Endothelial cell of umbilical vein (primary cell): ENCODE measurements at regions not wholly inside any gene's neighbourhood (a gene's known extent, or its start where the extent isn't known, plus 50 kb on each side); places are given as distances from the start of the nearest gene placed in this dataset.

Experiments
- BruUV-seq: library from RNA; stranded (reverse); fragments of 400-500 nt; replicated peaks from 2 replicates; lab custom pipeline; 2021; lab: Mats Ljungman, UMichigan
- CTCF ChIA-PET: fragments of 300-600, 350-600 bp; sonication (Branson Sonifier 250); formaldehyde crosslinking; loops from one replicate; lab custom pipeline; 2021; ENCODE audit warnings: antibody characterized with exemption, inconsistent platforms; lab: Charles Lee
- POLR2A ChIA-PET: fragments of 300-600, 350-600 bp; sonication (Branson Sonifier 250); formaldehyde crosslinking; loops from one replicate; lab custom pipeline; 2021; ENCODE audit warnings: antibody characterized with exemption, inconsistent platforms; lab: Charles Lee
- DNase-seq: peaks from one replicate; pipeline ENCODE4 v3.0.0-alpha.2; 2011; ENCODE audit warnings: low read depth, low spot score
- FAIRE-seq: peaks from 2 replicates; lab custom pipeline; 2011; peaks lifted over from hg19 to GRCh38; lab: Jason Lieb, UNC
- H2AFZ ChIP-seq: 2 replicates; pipeline ENCODE4 v1.6.0; 2012; ENCODE audit warnings: low read depth, low read length, control low read depth, inconsistent platforms
- H3K27ac ChIP-seq: 2 replicates; pipeline ENCODE4 v1.5.1; 2011; ENCODE audit warnings: low read depth, mild to moderate bottlenecking, control low read depth, low read length, moderate library complexity; ENCODE audit not compliant: insufficient read depth
- H3K27me3 ChIP-seq, 2 experiments: 2 replicates each; pipeline versions ENCODE4 v1.6.0 to v1.6.1; 2011; ENCODE audit warnings: low read length in 2 of 2, mixed read lengths in 1 of 2; ENCODE audit not compliant: control insufficient read depth in 2 of 2, insufficient read depth in 2 of 2
- H3K36me3 ChIP-seq, 2 experiments: 2 replicates in 1 of 2; 3 replicates in 1 of 2; pipeline ENCODE4 v1.5.1; 2011; ENCODE audit warnings: low read length in 2 of 2, mild to moderate bottlenecking in 1 of 2, moderate library complexity in 1 of 2; ENCODE audit not compliant: control insufficient read depth in 2 of 2, insufficient read depth in 2 of 2; ENCODE audit errors: extremely low read depth in 1 of 2
- H3K4me1 ChIP-seq: 3 replicates; pipeline ENCODE4 v1.5.1; 2011; ENCODE audit warnings: mild to moderate bottlenecking, low read length; ENCODE audit not compliant: control insufficient read depth, insufficient read depth; ENCODE audit errors: extremely low read depth
- H3K4me2 ChIP-seq: 2 replicates; pipeline ENCODE4 v1.6.1; 2011; ENCODE audit warnings: low read length, control low read depth, mixed read lengths; ENCODE audit not compliant: insufficient read depth
- H3K4me3 ChIP-seq, 3 experiments: fragments of 200-600 bp in 1 of 3; sonication (generic), shearing (Covaris generic) in 1 of 3; replicated peaks in 1 of 3; 2 replicates each; pipeline ENCODE4 v1.5.1; 2011 to 2016; ENCODE audit warnings: control low read depth in 3 of 3, low read length in 3 of 3, mild to moderate bottlenecking in 2 of 3, inconsistent platforms in 1 of 3, low read depth in 1 of 3, moderate library complexity in 1 of 3; ENCODE audit not compliant: insufficient read depth in 1 of 3
- H3K79me2 ChIP-seq: 2 replicates; pipeline ENCODE4 v1.6.0; 2012; ENCODE audit warnings: low read length, inconsistent platforms; ENCODE audit not compliant: control insufficient read depth, insufficient read depth
- H3K9ac ChIP-seq: replicated peaks from 2 replicates; pipeline ENCODE3; 2011; ENCODE audit warnings: low read length, control low read depth; ENCODE audit not compliant: insufficient read depth; ENCODE audit errors: extremely low read depth
- H3K9me1 ChIP-seq: replicated peaks from 3 replicates; pipeline ENCODE4 v1.6.0; 2011; ENCODE audit warnings: mild to moderate bottlenecking, low read length; ENCODE audit not compliant: control insufficient read depth, insufficient read depth; ENCODE audit errors: extremely low read depth
- H3K9me3 ChIP-seq: replicated peaks from 2 replicates; pipeline ENCODE4 v1.5.1; 2012; ENCODE audit warnings: low read length, inconsistent platforms; ENCODE audit not compliant: control insufficient read depth, insufficient read depth
- H4K20me1 ChIP-seq: replicated peaks from 2 replicates; pipeline ENCODE3; 2011; ENCODE audit warnings: mild to moderate bottlenecking, low read length; ENCODE audit not compliant: control insufficient read depth, insufficient read depth; ENCODE audit errors: extremely low read depth
- CTCF ChIP-seq, 2 donors: IDR thresholded peaks; 1 replicate in 1 of 2; 2 replicates in 1 of 2; pipeline ENCODE4 v1.5.1; 2011; ENCODE audit warnings: low read length in 2 of 2, mild to moderate bottlenecking in 2 of 2, moderate library complexity in 2 of 2, control low read depth in 1 of 2, inconsistent platforms in 1 of 2, low read depth in 1 of 2; ENCODE audit not compliant: insufficient read depth in 1 of 2; ENCODE audit errors: extremely low read depth in 1 of 2
- FOS ChIP-seq: IDR thresholded peaks from 2 replicates; pipeline ENCODE4 v1.6.1; 2011; ENCODE audit warnings: mild to moderate bottlenecking, low read length, moderate library complexity, borderline replicate concordance; ENCODE audit not compliant: insufficient read depth
- GATA2 ChIP-seq: IDR thresholded peaks from 2 replicates; pipeline ENCODE4 v1.7.0; 2011; ENCODE audit warnings: low read depth, mild to moderate bottlenecking, moderate library complexity, mixed read lengths, low read length; ENCODE audit not compliant: insufficient read length, insufficient read depth
- MAX ChIP-seq: IDR thresholded peaks from 2 replicates; pipeline ENCODE4 v1.6.1; 2011; ENCODE audit not compliant: insufficient read depth, insufficient read length
- MYC ChIP-seq: IDR thresholded peaks from one replicate; pipeline ENCODE4 v1.6.1; 2011; ENCODE audit warnings: mild to moderate bottlenecking, low read depth, low read length
- POLR2A ChIP-seq: IDR thresholded peaks from 2 replicates; pipeline ENCODE4 v1.6.1; 2012; ENCODE audit warnings: low read depth, mild to moderate bottlenecking, control low read depth, low read length
- POLR2AphosphoS5 ChIP-seq: IDR thresholded peaks from 2 replicates; pipeline ENCODE4 v1.6.1; 2012; ENCODE audit warnings: low read depth, mild to moderate bottlenecking, control low read depth, low read length, moderate library complexity; ENCODE audit not compliant: insufficient read depth
- dilution Hi-C: fragments of 300-500 bp; cut with MboI; formaldehyde crosslinking; loops from one replicate; pipeline ENCODE4 v1.15.0; 2019; ENCODE audit warnings: low sequenced_read_pairs; ENCODE audit not compliant: extremely low pct_ligation_motif_present
- intact Hi-C: fragments of 100-400 bp; cut with micrococcal nuclease; formaldehyde crosslinking; loops from one replicate; pipeline ENCODE4 v1.10.0; 2022

GRCh38 chr2:187934236-187934635, 357.4 kb upstream of the GULP1 start:
- H3K79me2 ChIP-seq = no peaks in the 10 kb centered on the region
- no peak for TF ChIP-seq MAX
- TF ChIP-seq CTCF (IDR thresholded peaks at IDR 0.05; ENCODE audit: extremely low read depth in 1 of 2, insufficient read depth in 1 of 2, low read depth in 1 of 2, low read length in 2 of 2) = no peak
- no peak for TF ChIP-seq GATA2
- TF ChIP-seq FOS = no peak
- TF ChIP-seq MYC = no peak
- no peak for TF ChIP-seq POLR2A
- no peak for TF ChIP-seq POLR2AphosphoS5
- no peaks in the 10 kb centered on the region for H3K4me1 ChIP-seq
- H3K27ac ChIP-seq = no peak overlapping the region
- dilution Hi-C loops = no loop called here
- no peak overlapping the region for H2AFZ ChIP-seq
- CTCF ChIA-PET = interaction anchor here (1.1 kb wide), 1 partner anchor 10 kb away, joined by 3 read pairs; no protein-coding TSS in a partner anchor
- H3K27me3 ChIP-seq = peaks cover 0 to 2% of the 10 kb centered on the region in 2 experiments
- H3K4me2 ChIP-seq = no peak overlapping the region
- no peak overlapping the region for H3K4me3 ChIP-seq
- no TSS peak for BruUV-seq
- no peaks in the 10 kb centered on the region for H3K9me1 ChIP-seq
- no peaks in the 10 kb centered on the region for H3K9me3 ChIP-seq
- FAIRE-seq = no peak
- no peak for DNase-seq
- intact Hi-C loops = no loop called here
- H4K20me1 ChIP-seq = no peaks in the 10 kb centered on the region
- H3K9ac ChIP-seq = no peak overlapping the region
- no peaks in the 10 kb centered on the region for H3K36me3 ChIP-seq
- POLR2A ChIA-PET = no interaction called here
